AG09309 (cell line): ENCODE measurements at regions not wholly inside any gene's neighbourhood (a gene's known extent, or its start where the extent isn't known, plus 50 kb on each side); places are given as distances from the start of the nearest gene placed in this dataset.

Experiments used
- DNase-seq: peaks from one replicate; pipeline ENCODE4 v3.0.0-alpha.2; 2010; ENCODE audit warnings: low read depth
- H3K4me3 ChIP-seq: 2 replicates; pipeline ENCODE4 v1.5.1; 2011; ENCODE audit warnings: mild to moderate bottlenecking, low read depth, low read length, moderate library complexity; ENCODE audit not compliant: control insufficient read depth
- TF ChIP-seq, protein P1 (sequence below): IDR thresholded peaks from 2 replicates; pipeline ENCODE4 v1.5.1; 2011; ENCODE audit warnings: mild to moderate bottlenecking, low read depth, low read length, inconsistent platforms; ENCODE audit not compliant: insufficient read depth, control insufficient read depth; ENCODE audit errors: missing control alignments

DNA sequence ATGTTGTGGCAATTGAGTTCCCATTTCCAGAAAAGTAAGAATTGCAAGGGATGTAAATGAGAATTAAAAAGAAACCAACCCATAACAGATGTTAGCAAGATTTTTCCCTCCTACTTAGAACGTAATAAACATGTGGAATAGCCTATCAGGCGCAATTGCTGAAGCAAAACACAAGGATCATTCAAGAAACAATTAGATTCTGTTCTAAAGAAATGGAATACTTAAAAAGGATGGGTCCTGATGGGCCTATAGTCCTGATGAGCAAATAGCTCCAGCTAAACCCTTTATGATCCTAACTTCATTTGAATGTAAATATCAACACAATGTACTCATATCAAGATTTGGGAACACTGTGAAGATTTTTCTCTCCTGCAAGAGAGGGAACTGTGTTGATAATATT lies 771.0 kb upstream of the CDH7 start:
- DNase-seq, result no peak
- TF ChIP-seq, protein P1, sequence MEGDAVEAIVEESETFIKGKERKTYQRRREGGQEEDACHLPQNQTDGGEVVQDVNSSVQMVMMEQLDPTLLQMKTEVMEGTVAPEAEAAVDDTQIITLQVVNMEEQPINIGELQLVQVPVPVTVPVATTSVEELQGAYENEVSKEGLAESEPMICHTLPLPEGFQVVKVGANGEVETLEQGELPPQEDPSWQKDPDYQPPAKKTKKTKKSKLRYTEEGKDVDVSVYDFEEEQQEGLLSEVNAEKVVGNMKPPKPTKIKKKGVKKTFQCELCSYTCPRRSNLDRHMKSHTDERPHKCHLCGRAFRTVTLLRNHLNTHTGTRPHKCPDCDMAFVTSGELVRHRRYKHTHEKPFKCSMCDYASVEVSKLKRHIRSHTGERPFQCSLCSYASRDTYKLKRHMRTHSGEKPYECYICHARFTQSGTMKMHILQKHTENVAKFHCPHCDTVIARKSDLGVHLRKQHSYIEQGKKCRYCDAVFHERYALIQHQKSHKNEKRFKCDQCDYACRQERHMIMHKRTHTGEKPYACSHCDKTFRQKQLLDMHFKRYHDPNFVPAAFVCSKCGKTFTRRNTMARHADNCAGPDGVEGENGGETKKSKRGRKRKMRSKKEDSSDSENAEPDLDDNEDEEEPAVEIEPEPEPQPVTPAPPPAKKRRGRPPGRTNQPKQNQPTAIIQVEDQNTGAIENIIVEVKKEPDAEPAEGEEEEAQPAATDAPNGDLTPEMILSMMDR, result no peak
- H3K4me3 ChIP-seq, result no peak overlapping the region

DNA sequence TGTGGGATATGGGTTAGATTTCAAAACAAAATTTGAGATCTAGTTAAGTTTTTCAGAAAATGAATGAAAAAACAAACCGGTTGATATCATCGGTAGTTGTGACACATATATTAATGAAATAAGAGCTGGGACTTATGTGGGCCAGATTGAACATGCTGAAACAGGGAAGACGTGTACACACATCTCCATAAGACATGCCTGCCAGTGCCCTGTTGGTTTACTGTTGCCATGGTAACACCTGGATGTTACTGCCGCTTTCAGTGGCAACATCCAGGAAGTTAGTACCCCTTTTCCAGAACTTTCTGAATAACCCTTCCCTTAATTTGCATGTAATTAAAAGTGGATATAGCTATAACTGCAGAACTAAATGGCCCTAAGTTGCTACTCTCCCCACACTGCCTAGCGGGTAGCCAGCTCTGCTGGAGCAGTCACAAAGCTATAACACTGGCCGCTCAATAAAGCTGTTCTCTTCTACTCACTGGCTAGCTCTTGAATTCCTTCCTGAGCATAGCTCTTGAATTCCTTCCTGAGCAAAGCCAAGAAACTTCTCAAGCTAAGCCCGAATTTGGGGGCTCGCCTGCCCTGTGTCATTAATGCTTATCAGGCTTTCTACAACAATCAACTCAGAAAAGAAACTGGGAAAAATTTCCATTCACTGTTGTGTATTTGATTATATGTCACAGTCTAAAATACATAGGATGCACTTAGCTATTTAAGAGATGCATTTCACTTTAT lies 776.3 kb upstream of the CDH7 start:
- no peak overlapping the region for H3K4me3 ChIP-seq
- DNase-seq, result no peak
- TF ChIP-seq, protein P1, result no peak

- TF ChIP-seq, protein P1, result no peak
- DNase-seq, result no peak
- no peak overlapping the region for H3K4me3 ChIP-seq
Measured at GRCh38 chr18:64972545-64972944, 778.3 kb upstream of the CDH7 start.

DNA sequence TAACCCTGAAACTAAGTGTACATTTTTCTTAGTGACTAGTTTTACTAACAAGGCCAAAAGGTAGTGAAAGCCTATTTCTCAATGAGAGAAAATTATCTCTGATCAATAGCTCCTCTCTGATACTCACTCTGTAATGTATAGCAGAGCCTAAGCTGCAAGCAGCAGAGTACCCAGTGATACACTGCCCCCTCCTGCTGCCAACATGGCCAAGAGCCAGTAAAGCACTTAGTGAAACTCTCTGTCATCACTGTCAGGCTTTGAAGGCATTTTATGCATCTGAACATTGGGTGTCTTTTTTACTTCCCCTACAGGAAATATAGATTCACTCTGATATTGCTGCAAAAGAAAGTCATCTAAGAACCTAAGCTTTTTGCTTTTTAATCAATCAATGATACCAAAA lies 784.1 kb upstream of the CDH7 start:
- no peak for DNase-seq
- TF ChIP-seq, protein P1, result no peak
- H3K4me3 ChIP-seq, result no peak overlapping the region

- no peak for DNase-seq
- TF ChIP-seq, protein P1, result no peak
- H3K4me3 ChIP-seq, result no peak overlapping the region
Measured at GRCh38 chr18:64956465-64956864, 794.3 kb upstream of the CDH7 start.

- DNase-seq, result no peak
- no peak overlapping the region for H3K4me3 ChIP-seq
- TF ChIP-seq, protein P1, result no peak
Measured at GRCh38 chr18:64949885-64950284, 800.9 kb upstream of the CDH7 start.
